D721Med (cell line): ENCODE measurements at regions not wholly inside any gene's neighbourhood (a gene's known extent, or its start where the extent isn't known, plus 50 kb on each side); places are given as distances from the start of the nearest gene placed in this dataset.

Source experiments
- DNase-seq: peaks from one replicate; pipeline ENCODE4 v3.0.0; 2011; ENCODE audit warnings: low spot score; ENCODE audit not compliant: insufficient read length
- FAIRE-seq: peaks from 2 replicates; lab custom pipeline; 2011; peaks lifted over from hg19 to GRCh38; lab: Jason Lieb, UNC
- CTCF ChIP-seq: IDR thresholded peaks from 2 replicates; pipeline ENCODE4 v1.5.1; 2012; ENCODE audit warnings: mild to moderate bottlenecking, control low read depth; ENCODE audit not compliant: insufficient read depth; ENCODE audit errors: missing control alignments

GRCh38 chr17:55635253-55635914, 87.3 kb downstream of the TMEM100 start:
- DNase-seq: no peak
- FAIRE-seq: no peak
- no peak for TF ChIP-seq CTCF

- TF ChIP-seq CTCF: no peak
- no peak for DNase-seq
- FAIRE-seq: no peak
These were observed 88.0 kb downstream of the TMEM100 start for GRCh38 chr17:55634702-55635101.

GRCh38 chr17:55632893-55633292, 89.8 kb downstream of the TMEM100 start:
- TF ChIP-seq CTCF: no peak
- no peak for FAIRE-seq

GRCh38 chr17:55632236-55632635, 90.4 kb downstream of the TMEM100 start:
- no peak for TF ChIP-seq CTCF
- FAIRE-seq: no peak

More at GRCh38 chr17:55632893-55633292, 89.8 kb downstream of the TMEM100 start:
- no peak for DNase-seq

GRCh38 chr17:55629995-55630394, 92.7 kb downstream of the TMEM100 start:
- no peak for DNase-seq
- no peak for TF ChIP-seq CTCF

More at GRCh38 chr17:55632236-55632635, 90.4 kb downstream of the TMEM100 start:
- DNase-seq: no peak

GRCh38 chr17:55625521-55625920, 97.1 kb downstream of the TMEM100 start:
- FAIRE-seq: no peak
- no peak for DNase-seq

More at GRCh38 chr17:55629995-55630394, 92.7 kb downstream of the TMEM100 start:
- FAIRE-seq: no peak

More at GRCh38 chr17:55625521-55625920, 97.1 kb downstream of the TMEM100 start:
- no peak for TF ChIP-seq CTCF
